GM18907 (cell line): ENCODE measurements at regions not wholly inside any gene's neighbourhood (a gene's known extent, or its start where the extent isn't known, plus 50 kb on each side); places are given as distances from the start of the nearest gene placed in this dataset.

Experiments used
- ATAC-seq: cut with Tn5 transposase; IDR thresholded peaks from one replicate; pipeline ENCODE4 v1.9.1; 2021; ENCODE audit warnings: mild to moderate bottlenecking, moderate library complexity; ENCODE audit not compliant: unreplicated experiment

GRCh38 chr1:209504571-209504970, 78.9 kb upstream of the CAMK1G start:
- no peak for ATAC-seq

DNA sequence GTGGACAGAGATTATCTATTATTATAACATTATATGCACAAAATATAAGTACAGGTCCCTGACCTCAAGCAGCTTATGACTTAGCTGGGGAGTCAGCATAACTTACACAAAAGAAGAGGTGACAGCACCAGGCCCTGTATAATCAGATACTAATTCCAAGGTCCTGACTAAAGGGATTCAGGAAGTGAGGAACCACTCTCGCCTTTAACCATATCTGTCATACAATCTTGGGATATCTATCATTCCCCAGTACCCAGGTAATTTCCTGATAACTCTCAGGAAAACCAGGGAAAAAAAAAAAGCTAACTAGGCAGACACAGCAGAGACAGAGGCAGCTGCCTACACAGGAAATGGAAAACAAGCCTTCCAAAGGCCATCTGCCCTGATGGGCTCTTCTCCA, 78.5 kb upstream of the CAMK1G start:
- ATAC-seq, result no peak

- ATAC-seq, result no peak
Observed at GRCh38 chr1:209506101-209506500, 77.4 kb upstream of the CAMK1G start.

DNA sequence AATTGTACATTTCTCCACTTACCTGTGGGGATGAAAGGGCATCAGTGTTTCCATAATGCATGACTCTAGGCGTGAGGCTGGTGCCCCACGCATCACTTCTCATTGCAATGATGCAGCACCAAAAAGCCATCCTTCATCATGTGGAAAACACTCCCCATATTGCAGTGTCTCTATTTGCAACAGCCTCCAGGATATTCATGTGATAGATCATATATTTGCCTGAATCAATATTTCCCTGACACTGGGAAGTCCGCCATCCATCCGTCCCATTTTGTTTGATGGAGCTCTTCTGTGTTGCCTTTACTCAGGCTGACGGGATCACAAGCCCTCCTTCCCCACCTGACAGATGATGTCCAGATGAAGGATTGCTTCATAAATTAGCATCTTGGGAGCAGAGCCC, 74.5 kb upstream of the CAMK1G start:
- ATAC-seq, result no peak

DNA sequence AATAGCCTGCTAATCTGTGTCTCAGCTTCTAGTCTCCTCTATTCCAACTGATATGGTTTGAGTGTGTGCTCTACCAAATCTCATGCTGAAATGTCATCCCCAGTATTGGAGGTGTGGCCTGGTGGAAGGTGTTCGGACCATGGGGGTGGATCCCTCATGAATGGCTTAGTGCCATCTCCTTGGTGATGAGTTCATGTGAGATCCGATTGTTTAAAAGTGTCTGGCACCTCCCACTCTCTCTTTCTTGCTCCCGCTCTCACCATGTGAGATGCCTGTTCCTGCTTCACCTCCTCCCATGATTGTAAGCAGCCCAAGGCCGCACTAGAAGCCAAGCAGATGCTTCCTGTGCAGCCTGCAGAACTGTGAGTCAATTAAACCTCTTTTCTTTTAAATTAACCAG, 73.5 kb upstream of the CAMK1G start:
- no peak for ATAC-seq

- no peak for ATAC-seq
Observed at GRCh38 chr1:209511169-209511568, 72.3 kb upstream of the CAMK1G start.

GRCh38 chr1:209512821-209513220, 70.7 kb upstream of the CAMK1G start:
- no peak for ATAC-seq

DNA sequence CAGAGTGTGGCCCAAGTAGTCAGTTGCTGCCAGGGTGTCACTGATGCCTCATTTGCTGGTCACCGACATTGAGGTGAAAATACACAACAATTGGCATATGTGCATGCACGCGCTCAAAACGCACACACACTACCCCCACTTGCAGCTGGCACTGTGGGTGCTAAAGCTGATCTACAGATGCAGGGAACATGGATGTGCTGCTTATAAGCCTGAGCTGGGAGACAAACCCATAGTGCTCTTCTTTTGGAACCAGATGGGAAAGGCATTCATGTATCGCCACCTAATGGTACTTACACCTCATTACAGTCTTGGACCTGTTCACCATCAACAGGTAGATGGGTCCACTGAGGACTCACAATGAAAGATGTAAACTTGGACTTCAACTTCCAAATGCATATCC, 70.3 kb upstream of the CAMK1G start:
- ATAC-seq, result no peak

- no peak for ATAC-seq
Observed at GRCh38 chr1:209516771-209517680, 66.5 kb upstream of the CAMK1G start.

DNA sequence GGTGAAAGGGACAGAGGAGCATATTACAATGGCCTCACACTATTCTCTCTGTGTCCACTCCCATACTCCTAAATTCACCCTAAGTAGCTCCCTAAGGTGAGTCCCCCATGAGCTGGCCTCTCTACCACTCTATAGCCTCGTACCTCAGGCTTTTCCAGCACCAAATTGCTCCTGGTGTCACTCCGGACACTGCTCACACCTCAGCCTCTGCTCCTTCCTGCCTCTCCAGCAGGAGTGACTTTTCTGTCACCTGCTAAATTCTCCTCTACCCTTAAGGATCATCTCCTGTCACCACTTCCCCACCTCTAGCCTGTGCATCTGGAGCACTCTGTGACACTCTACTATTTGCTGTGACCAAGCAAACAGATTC, 65.8 kb upstream of the CAMK1G start:
- ATAC-seq, result no peak

- ATAC-seq, result no peak
Observed at GRCh38 chr1:209519786-209520185, 63.7 kb upstream of the CAMK1G start.

- ATAC-seq, result no peak
Observed at GRCh38 chr1:209522826-209523225, 60.7 kb upstream of the CAMK1G start.

DNA sequence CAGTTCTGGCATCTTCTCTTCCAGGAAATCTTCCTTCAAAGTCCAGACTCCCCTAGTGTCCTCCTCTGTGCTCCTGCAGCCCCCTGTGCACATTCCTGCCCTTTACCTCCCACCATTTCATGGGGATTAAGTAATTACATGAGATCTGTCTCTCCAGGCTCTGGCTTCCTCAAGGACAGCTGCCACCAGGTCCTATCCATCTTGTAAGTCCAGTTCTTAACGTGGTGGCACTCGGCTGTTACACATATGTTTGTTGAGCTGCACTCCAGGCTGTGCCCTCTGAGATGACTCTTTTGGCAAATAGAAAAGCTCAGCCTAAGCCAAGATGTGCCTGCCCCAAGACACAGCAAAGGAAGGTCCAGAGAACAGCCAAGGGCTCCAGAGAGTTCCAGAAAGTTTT, 57.4 kb upstream of the CAMK1G start:
- no peak for ATAC-seq

DNA sequence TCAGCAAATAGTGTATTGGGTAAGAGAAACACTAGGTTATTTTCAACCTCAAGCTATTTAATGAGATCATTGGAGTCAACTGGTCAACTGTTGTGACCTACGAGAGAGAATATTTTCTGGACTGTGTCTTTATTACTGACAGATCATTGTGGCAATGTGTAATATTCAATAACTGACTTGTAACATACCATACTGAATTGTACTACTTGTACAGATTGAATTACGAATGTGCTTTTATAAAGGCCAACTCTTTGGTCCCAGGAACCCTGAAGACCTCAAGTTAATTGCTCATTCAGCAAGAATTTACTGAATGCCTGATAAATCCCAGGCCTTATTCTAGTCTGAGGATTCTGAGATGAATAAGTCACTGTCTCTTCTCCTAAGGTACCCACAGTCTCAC, 56.1 kb upstream of the CAMK1G start:
- ATAC-seq, result no peak

DNA sequence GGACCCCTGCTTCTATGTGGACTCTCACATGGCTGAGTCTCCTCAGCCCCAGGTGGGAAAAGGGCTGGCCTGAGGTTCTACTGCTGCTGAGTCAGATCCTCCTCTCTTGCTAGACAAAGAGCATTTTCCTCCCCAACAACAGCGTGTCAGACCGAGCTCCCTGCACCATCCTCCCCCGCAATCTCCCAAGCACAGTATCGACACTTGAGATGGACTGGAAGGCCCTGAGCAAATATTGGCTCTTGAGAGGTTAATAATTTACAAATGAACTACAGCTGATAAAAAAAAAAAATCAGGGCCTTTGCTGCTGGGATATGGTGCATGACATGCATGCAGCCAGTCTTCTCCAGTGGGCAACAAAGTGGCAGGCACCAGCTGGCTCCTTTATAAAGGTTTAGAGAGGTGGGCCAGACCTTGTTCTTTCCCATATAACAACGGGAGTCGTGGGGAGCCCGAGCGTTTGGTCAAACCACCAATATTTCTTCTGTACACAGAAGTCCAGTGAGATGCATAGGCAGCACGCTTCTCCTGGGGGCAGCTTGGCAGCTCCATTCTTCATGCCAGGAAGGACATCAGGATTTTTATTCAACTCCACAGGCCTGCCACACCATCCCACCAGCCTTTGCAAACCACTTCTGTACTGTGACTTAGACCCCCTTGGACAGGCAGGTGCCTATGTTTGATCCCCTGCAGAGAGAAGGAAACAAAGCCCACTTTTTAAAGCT, 55.4 kb upstream of the CAMK1G start:
- no peak for ATAC-seq

- no peak for ATAC-seq
Observed at GRCh38 chr1:209529233-209529632, 54.3 kb upstream of the CAMK1G start.

- ATAC-seq, result no peak
Observed at GRCh38 chr1:209531006-209531405, 52.5 kb upstream of the CAMK1G start.

- no peak for ATAC-seq
Observed at GRCh38 chr1:209531549-209531948, 52.0 kb upstream of the CAMK1G start.
